ENCODE measurements at regions not wholly inside any gene's neighbourhood (a gene's known extent, or its start where the extent isn't known, plus 50 kb on each side); places are given as distances from the start of the nearest gene placed in this dataset.

- Mint-ChIP-seq H3K4me3 (no peak overlapping the region), H3K9me3 (peaks cover 3% of the 10 kb centered on the region), H3K27ac (no peak overlapping the region), H3K36me3 (no peaks in the 10 kb centered on the region), H3K4me1 (no peaks in the 10 kb centered on the region)
- DNase-seq (ENCODE audit: low spot score in 2 of 2) = no peak
- no peak for ATAC-seq
Measured at GRCh38 chr21:32131960-32132359, 146.9 kb downstream of the MIS18A start.

- H3K4me3 Mint-ChIP-seq = no peak overlapping the region
- ATAC-seq = no peak
- H3K36me3 Mint-ChIP-seq = no peaks in the 10 kb centered on the region
- H3K4me1 Mint-ChIP-seq = no peaks in the 10 kb centered on the region
- H3K27ac Mint-ChIP-seq = no peak overlapping the region
- no peak for DNase-seq (ENCODE audit: low spot score in 2 of 2)
- peaks cover 3% of the 10 kb centered on the region for H3K9me3 Mint-ChIP-seq
Measured at GRCh38 chr21:32131164-32131563, 147.7 kb downstream of the MIS18A start.

GRCh38 chr21:32130031-32130891 is 148.6 kb downstream of the MIS18A start:
- no peak for ATAC-seq
- DNase-seq (ENCODE audit: low spot score in 2 of 2) = no peak

GRCh38 chr21:32127081-32127480 is 151.8 kb downstream of the MIS18A start:
- Mint-ChIP-seq H3K36me3 (no peaks in the 10 kb centered on the region), H3K4me3 (no peak overlapping the region), H3K9me3 (peaks cover 3% of the 10 kb centered on the region), H3K4me1 (no peaks in the 10 kb centered on the region), H3K27ac (no peak overlapping the region)
- DNase-seq (ENCODE audit: low spot score in 2 of 2) (no peak), ATAC-seq (no peak)

More at GRCh38 chr21:32130031-32130891, 148.6 kb downstream of the MIS18A start:
- Mint-ChIP-seq H3K9me3 (peaks cover 3% of the 10 kb centered on the region), H3K4me3 (no peak overlapping the region), H3K36me3 (no peaks in the 10 kb centered on the region), H3K27ac (no peak overlapping the region), H3K4me1 (no peaks in the 10 kb centered on the region)

GRCh38 chr21:32122082-32122481 is 156.8 kb downstream of the MIS18A start:
- Mint-ChIP-seq H3K4me3 (no peak overlapping the region), H3K4me1 (no peaks in the 10 kb centered on the region)

GRCh38 chr21:32120230-32120629 is 158.6 kb downstream of the MIS18A start:
- H3K36me3 Mint-ChIP-seq = no peaks in the 10 kb centered on the region
- H3K9me3 Mint-ChIP-seq = no peaks in the 10 kb centered on the region
- H3K4me1 Mint-ChIP-seq = no peaks in the 10 kb centered on the region
- H3K27ac Mint-ChIP-seq = no peak overlapping the region
- ATAC-seq = no peak
- DNase-seq (ENCODE audit: low spot score in 2 of 2) = no peak
- no peak overlapping the region for H3K4me3 Mint-ChIP-seq

More at GRCh38 chr21:32122082-32122481, 156.8 kb downstream of the MIS18A start:
- Mint-ChIP-seq H3K9me3 (no peaks in the 10 kb centered on the region), H3K27ac (no peak overlapping the region), H3K36me3 (no peaks in the 10 kb centered on the region)
- ATAC-seq = no peak
- no peak for DNase-seq (ENCODE audit: low spot score in 2 of 2)

GRCh38 chr21:32119811-32120210 is 159.0 kb downstream of the MIS18A start:
- H3K4me3 Mint-ChIP-seq = no peak overlapping the region
- DNase-seq (ENCODE audit: low spot score in 2 of 2) (no peak), ATAC-seq (no peak)
- H3K4me1 Mint-ChIP-seq = no peaks in the 10 kb centered on the region
- H3K36me3 Mint-ChIP-seq = no peaks in the 10 kb centered on the region
- no peak overlapping the region for H3K27ac Mint-ChIP-seq
- H3K9me3 Mint-ChIP-seq = no peaks in the 10 kb centered on the region

- no peaks in the 10 kb centered on the region for H3K9me3 Mint-ChIP-seq
- H3K4me3 Mint-ChIP-seq = no peak overlapping the region
- no peak overlapping the region for H3K27ac Mint-ChIP-seq
- DNase-seq (ENCODE audit: low spot score in 2 of 2) (no peak), ATAC-seq (no peak)
- no peaks in the 10 kb centered on the region for H3K36me3 Mint-ChIP-seq
- no peaks in the 10 kb centered on the region for H3K4me1 Mint-ChIP-seq
Measured at GRCh38 chr21:32119389-32119788, 159.5 kb downstream of the MIS18A start.

GRCh38 chr21:32114419-32115035 is 164.3 kb downstream of the MIS18A start:
- ATAC-seq (no peak), DNase-seq (ENCODE audit: low spot score in 2 of 2) (no peak)
- no peaks in the 10 kb centered on the region for H3K9me3 Mint-ChIP-seq
- no peaks in the 10 kb centered on the region for H3K4me1 Mint-ChIP-seq
- H3K36me3 Mint-ChIP-seq = no peaks in the 10 kb centered on the region
- H3K4me3 Mint-ChIP-seq = no peak overlapping the region
- H3K27ac Mint-ChIP-seq = no peak overlapping the region

GRCh38 chr21:32113486-32113885 is 165.4 kb downstream of the MIS18A start:
- Mint-ChIP-seq H3K4me1 (no peaks in the 10 kb centered on the region), H3K27ac (no peak overlapping the region), H3K9me3 (no peaks in the 10 kb centered on the region), H3K36me3 (no peaks in the 10 kb centered on the region), H3K4me3 (no peak overlapping the region)
- ATAC-seq = no peak
- no peak for DNase-seq (ENCODE audit: low spot score in 2 of 2)

- H3K27ac Mint-ChIP-seq = no peak overlapping the region
- ATAC-seq (no peak), DNase-seq (ENCODE audit: low spot score in 2 of 2) (no peak)
- no peaks in the 10 kb centered on the region for H3K36me3 Mint-ChIP-seq
- H3K4me3 Mint-ChIP-seq = no peak overlapping the region
- H3K9me3 Mint-ChIP-seq = no peaks in the 10 kb centered on the region
- H3K4me1 Mint-ChIP-seq = no peaks in the 10 kb centered on the region
Measured at GRCh38 chr21:32112195-32112594, 166.7 kb downstream of the MIS18A start.

- ATAC-seq = no peak
- no peak overlapping the region for H3K27ac Mint-ChIP-seq
- H3K9me3 Mint-ChIP-seq = no peaks in the 10 kb centered on the region
- no peaks in the 10 kb centered on the region for H3K36me3 Mint-ChIP-seq
- no peak overlapping the region for H3K4me3 Mint-ChIP-seq
- no peaks in the 10 kb centered on the region for H3K4me1 Mint-ChIP-seq
- no peak for DNase-seq (ENCODE audit: low spot score in 2 of 2)
Measured at GRCh38 chr21:32108566-32108965, 170.3 kb downstream of the MIS18A start.

- no peak overlapping the region for H3K4me3 Mint-ChIP-seq
- no peaks in the 10 kb centered on the region for H3K36me3 Mint-ChIP-seq
- H3K4me1 Mint-ChIP-seq = no peaks in the 10 kb centered on the region
- H3K27ac Mint-ChIP-seq = no peak overlapping the region
- DNase-seq (ENCODE audit: low spot score in 2 of 2) (no peak), ATAC-seq (no peak)
- no peaks in the 10 kb centered on the region for H3K9me3 Mint-ChIP-seq
Measured at GRCh38 chr21:32103361-32103760, 175.5 kb downstream of the MIS18A start.

- Mint-ChIP-seq H3K36me3 (no peaks in the 10 kb centered on the region), H3K4me3 (no peak overlapping the region), H3K27ac (no peak overlapping the region), H3K4me1 (no peaks in the 10 kb centered on the region), H3K9me3 (no peaks in the 10 kb centered on the region)
- DNase-seq (ENCODE audit: low spot score in 2 of 2) = no peak
- ATAC-seq = no peak
Measured at GRCh38 chr21:32102426-32102825, 176.4 kb downstream of the MIS18A start.

GRCh38 chr21:32101277-32101676 is 177.6 kb downstream of the MIS18A start:
- H3K4me1 Mint-ChIP-seq = no peaks in the 10 kb centered on the region
- ATAC-seq (no peak), DNase-seq (ENCODE audit: low spot score in 2 of 2) (no peak)
- H3K9me3 Mint-ChIP-seq = no peaks in the 10 kb centered on the region
- no peak overlapping the region for H3K27ac Mint-ChIP-seq
- H3K4me3 Mint-ChIP-seq = no peak overlapping the region
- no peaks in the 10 kb centered on the region for H3K36me3 Mint-ChIP-seq

GRCh38 chr21:32100423-32100822 is 178.4 kb downstream of the MIS18A start:
- Mint-ChIP-seq H3K4me3 (no peak overlapping the region), H3K36me3 (no peaks in the 10 kb centered on the region), H3K9me3 (no peaks in the 10 kb centered on the region), H3K27ac (no peak overlapping the region), H3K4me1 (no peaks in the 10 kb centered on the region)
- DNase-seq (ENCODE audit: low spot score in 2 of 2) (no peak), ATAC-seq (no peak)
